Neural cell (in vitro differentiated cells): ENCODE measurements at regions not wholly inside any gene's neighbourhood (a gene's known extent, or its start where the extent isn't known, plus 50 kb on each side); places are given as distances from the start of the nearest gene placed in this dataset.

Experiments
- H2AFZ ChIP-seq: fragments of 200-600, 300-800 bp; sonication (generic), shearing (Covaris generic); 2 replicates; pipeline ENCODE4 v1.6.0; 2014; ENCODE audit warnings: low read depth, mild to moderate bottlenecking, antibody characterized with exemption, low read length, moderate library complexity
- H3F3A ChIP-seq: fragments of 200-600 bp; shearing (Covaris generic); 2 replicates; pipeline ENCODE4 v1.6.1; 2016; ENCODE audit warnings: mild to moderate bottlenecking, moderate library complexity, mixed read lengths, antibody characterized with exemption, low read length; ENCODE audit not compliant: insufficient read depth, poor library complexity, severe bottlenecking
- H3K27ac ChIP-seq: fragments of 200-600, 300-800 bp; sonication (generic), shearing (Covaris generic); 2 replicates; pipeline ENCODE4 v1.5.1; 2014; ENCODE audit warnings: mild to moderate bottlenecking, low read length, moderate library complexity
- H3K27me3 ChIP-seq: fragments of 300-800, 200-600 bp; sonication (generic), shearing (Covaris generic); 2 replicates; pipeline ENCODE4 v1.6.0; 2014; ENCODE audit warnings: mild to moderate bottlenecking, low read depth, low read length, moderate library complexity; ENCODE audit not compliant: insufficient read depth
- H3K36me3 ChIP-seq: fragments of 300-800, 200-600 bp; sonication (generic), shearing (Covaris generic); 2 replicates; pipeline ENCODE4 v1.5.1; 2014; ENCODE audit warnings: mild to moderate bottlenecking, antibody characterized with exemption, low read length, moderate library complexity; ENCODE audit not compliant: insufficient read depth
- H3K4me2 ChIP-seq: fragments of 300-800, 200-600 bp; sonication (generic), shearing (Covaris generic); 2 replicates; pipeline ENCODE4 v1.6.0; 2014; ENCODE audit warnings: mild to moderate bottlenecking, low read length
- H3K4me3 ChIP-seq: fragments of 300-800, 200-600 bp; sonication (generic), shearing (Covaris generic); 2 replicates; pipeline ENCODE4 v1.5.1; 2014; ENCODE audit warnings: mild to moderate bottlenecking, low read length, moderate library complexity
- H3K79me2 ChIP-seq: fragments of 200-600 bp; shearing (Covaris generic); replicated peaks from 2 replicates; pipeline ENCODE4 v1.6.0; 2014; ENCODE audit warnings: mild to moderate bottlenecking, low read length, moderate library complexity; ENCODE audit not compliant: insufficient read depth
- H3K9ac ChIP-seq: fragments of 300-800, 200-600 bp; sonication (generic), shearing (Covaris generic); 2 replicates; pipeline ENCODE4 v1.6.1; 2016; ENCODE audit warnings: mild to moderate bottlenecking, low read length, mixed read lengths
- H3K9me2 ChIP-seq: fragments of 200-600 bp; shearing (Covaris generic); 2 replicates; pipeline ENCODE4 v1.6.1; 2016; ENCODE audit warnings: mild to moderate bottlenecking, low read length, mixed read lengths; ENCODE audit not compliant: insufficient read depth
- H3K9me3 ChIP-seq: fragments of 200-600, 300-800 bp; sonication (generic), shearing (Covaris generic); 2 replicates; pipeline ENCODE4 v1.6.1; 2016; ENCODE audit warnings: mild to moderate bottlenecking, mixed run types, low read length, moderate library complexity, mixed read lengths
- H4K20me1 ChIP-seq: fragments of 200-600 bp; shearing (Covaris generic); 2 replicates; pipeline ENCODE4 v1.6.1; 2016; ENCODE audit warnings: mild to moderate bottlenecking, mixed run types; ENCODE audit not compliant: insufficient read depth
- EP300 ChIP-seq: fragments of 450-650 bp; conservative IDR thresholded peaks from 2 replicates; pipeline ENCODE4 v1.6.1; 2014; ENCODE audit warnings: antibody characterized with exemption, mild to moderate bottlenecking, moderate library complexity; ENCODE audit not compliant: poor library complexity, severe bottlenecking
- EZH2 ChIP-seq: fragments of 200-600, 300-800 bp; shearing (Covaris generic), sonication (generic); IDR thresholded peaks from 2 replicates; pipeline ENCODE4 v1.6.1; 2014; ENCODE audit warnings: antibody characterized with exemption, low read length, borderline replicate concordance, mild to moderate bottlenecking; ENCODE audit not compliant: insufficient read depth, poor library complexity, severe bottlenecking
- MXI1 ChIP-seq: fragments of 450-650 bp; conservative IDR thresholded peaks from 2 replicates; pipeline ENCODE4 v1.6.1; 2014; ENCODE audit warnings: antibody characterized with exemption, mild to moderate bottlenecking; ENCODE audit not compliant: poor library complexity, severe bottlenecking
- POLR2AphosphoS5 ChIP-seq: IDR thresholded peaks from 2 replicates; pipeline ENCODE4 v1.6.1; 2012
- RAD21 ChIP-seq: fragments of 450-650 bp; conservative IDR thresholded peaks from 2 replicates; pipeline ENCODE4 v1.6.1; 2014; ENCODE audit warnings: antibody characterized with exemption, mild to moderate bottlenecking, moderate library complexity
- SMC3 ChIP-seq: fragments of 450-650 bp; conservative IDR thresholded peaks from 2 replicates; pipeline ENCODE4 v1.6.1; 2014; ENCODE audit warnings: antibody characterized with exemption, mild to moderate bottlenecking, moderate library complexity; ENCODE audit not compliant: poor library complexity
- TAF1 ChIP-seq: IDR thresholded peaks from 2 replicates; pipeline ENCODE4 v1.6.1; 2012; ENCODE audit warnings: low read depth
- TF ChIP-seq, protein P1 (sequence below): IDR thresholded peaks from 2 replicates; pipeline ENCODE4 v1.6.1; 2012; ENCODE audit warnings: borderline replicate concordance
- TF ChIP-seq, protein P2 (sequence below): fragments of 450-650 bp; IDR thresholded peaks from 2 replicates; pipeline ENCODE4 v1.5.1; 2014; ENCODE audit warnings: antibody characterized with exemption, mild to moderate bottlenecking, moderate library complexity; ENCODE audit not compliant: poor library complexity, severe bottlenecking

DNA sequence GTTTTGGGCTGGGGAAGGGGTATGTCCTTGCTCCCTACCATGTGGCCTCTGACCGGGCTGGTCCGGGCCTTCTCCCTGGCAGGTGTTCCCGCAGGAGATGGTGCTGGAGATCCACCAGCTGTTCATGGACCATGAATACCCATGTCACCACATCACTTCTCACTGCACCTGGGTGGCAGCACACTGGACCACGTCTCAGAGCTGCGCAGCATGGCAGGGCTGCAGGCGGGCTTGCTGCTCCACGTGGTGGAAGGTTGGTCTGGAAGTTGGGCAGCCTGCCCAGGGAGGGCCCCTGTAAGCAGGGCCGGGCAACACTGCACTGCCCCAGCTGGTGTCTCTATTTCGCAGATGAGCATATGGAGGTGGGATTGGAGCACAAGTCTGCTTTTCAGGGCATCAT is 169.5 kb upstream of the ZNF267 start:
- TF ChIP-seq MXI1: no peak
- no peak for TF ChIP-seq TAF1
- TF ChIP-seq, protein P1, sequence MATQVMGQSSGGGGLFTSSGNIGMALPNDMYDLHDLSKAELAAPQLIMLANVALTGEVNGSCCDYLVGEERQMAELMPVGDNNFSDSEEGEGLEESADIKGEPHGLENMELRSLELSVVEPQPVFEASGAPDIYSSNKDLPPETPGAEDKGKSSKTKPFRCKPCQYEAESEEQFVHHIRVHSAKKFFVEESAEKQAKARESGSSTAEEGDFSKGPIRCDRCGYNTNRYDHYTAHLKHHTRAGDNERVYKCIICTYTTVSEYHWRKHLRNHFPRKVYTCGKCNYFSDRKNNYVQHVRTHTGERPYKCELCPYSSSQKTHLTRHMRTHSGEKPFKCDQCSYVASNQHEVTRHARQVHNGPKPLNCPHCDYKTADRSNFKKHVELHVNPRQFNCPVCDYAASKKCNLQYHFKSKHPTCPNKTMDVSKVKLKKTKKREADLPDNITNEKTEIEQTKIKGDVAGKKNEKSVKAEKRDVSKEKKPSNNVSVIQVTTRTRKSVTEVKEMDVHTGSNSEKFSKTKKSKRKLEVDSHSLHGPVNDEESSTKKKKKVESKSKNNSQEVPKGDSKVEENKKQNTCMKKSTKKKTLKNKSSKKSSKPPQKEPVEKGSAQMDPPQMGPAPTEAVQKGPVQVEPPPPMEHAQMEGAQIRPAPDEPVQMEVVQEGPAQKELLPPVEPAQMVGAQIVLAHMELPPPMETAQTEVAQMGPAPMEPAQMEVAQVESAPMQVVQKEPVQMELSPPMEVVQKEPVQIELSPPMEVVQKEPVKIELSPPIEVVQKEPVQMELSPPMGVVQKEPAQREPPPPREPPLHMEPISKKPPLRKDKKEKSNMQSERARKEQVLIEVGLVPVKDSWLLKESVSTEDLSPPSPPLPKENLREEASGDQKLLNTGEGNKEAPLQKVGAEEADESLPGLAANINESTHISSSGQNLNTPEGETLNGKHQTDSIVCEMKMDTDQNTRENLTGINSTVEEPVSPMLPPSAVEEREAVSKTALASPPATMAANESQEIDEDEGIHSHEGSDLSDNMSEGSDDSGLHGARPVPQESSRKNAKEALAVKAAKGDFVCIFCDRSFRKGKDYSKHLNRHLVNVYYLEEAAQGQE: no peak
- TF ChIP-seq, protein P2, sequence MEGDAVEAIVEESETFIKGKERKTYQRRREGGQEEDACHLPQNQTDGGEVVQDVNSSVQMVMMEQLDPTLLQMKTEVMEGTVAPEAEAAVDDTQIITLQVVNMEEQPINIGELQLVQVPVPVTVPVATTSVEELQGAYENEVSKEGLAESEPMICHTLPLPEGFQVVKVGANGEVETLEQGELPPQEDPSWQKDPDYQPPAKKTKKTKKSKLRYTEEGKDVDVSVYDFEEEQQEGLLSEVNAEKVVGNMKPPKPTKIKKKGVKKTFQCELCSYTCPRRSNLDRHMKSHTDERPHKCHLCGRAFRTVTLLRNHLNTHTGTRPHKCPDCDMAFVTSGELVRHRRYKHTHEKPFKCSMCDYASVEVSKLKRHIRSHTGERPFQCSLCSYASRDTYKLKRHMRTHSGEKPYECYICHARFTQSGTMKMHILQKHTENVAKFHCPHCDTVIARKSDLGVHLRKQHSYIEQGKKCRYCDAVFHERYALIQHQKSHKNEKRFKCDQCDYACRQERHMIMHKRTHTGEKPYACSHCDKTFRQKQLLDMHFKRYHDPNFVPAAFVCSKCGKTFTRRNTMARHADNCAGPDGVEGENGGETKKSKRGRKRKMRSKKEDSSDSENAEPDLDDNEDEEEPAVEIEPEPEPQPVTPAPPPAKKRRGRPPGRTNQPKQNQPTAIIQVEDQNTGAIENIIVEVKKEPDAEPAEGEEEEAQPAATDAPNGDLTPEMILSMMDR: no peak
- TF ChIP-seq EP300: no peak
- no peak for TF ChIP-seq EZH2
- TF ChIP-seq RAD21: no peak
- Histone ChIP-seq H3F3A (no peaks in the 10 kb centered on the region), H3K4me2 (no peak overlapping the region), H2AFZ (no peak overlapping the region), H3K36me3 (no peaks in the 10 kb centered on the region), H3K4me3 (no peak overlapping the region), H3K27me3 (peaks cover under 1% of the 10 kb centered on the region), H3K9ac (no peak overlapping the region), H4K20me1 (no peaks in the 10 kb centered on the region), H3K9me2 (no peaks in the 10 kb centered on the region), H3K9me3 (no peaks in the 10 kb centered on the region), H3K27ac (no peak overlapping the region), H3K79me2 (peaks cover 13% of the 10 kb centered on the region)

- Histone ChIP-seq H3K27me3 (no peaks in the 10 kb centered on the region), H3K9me3 (no peaks in the 10 kb centered on the region), H4K20me1 (no peaks in the 10 kb centered on the region), H2AFZ (no peak overlapping the region), H3K4me3 (no peak overlapping the region), H3K36me3 (no peaks in the 10 kb centered on the region), H3K9ac (no peak overlapping the region), H3F3A (no peaks in the 10 kb centered on the region), H3K79me2 (peaks cover 13% of the 10 kb centered on the region), H3K27ac (no peak overlapping the region), H3K9me2 (no peaks in the 10 kb centered on the region), H3K4me2 (no peak overlapping the region)
- TF ChIP-seq EZH2 (no peak), SMC3 (no peak), POLR2AphosphoS5 (no peak), RAD21 (no peak), MXI1 (no peak), TAF1 (no peak), EP300 (no peak)
- TF ChIP-seq, protein P1: no peak
- TF ChIP-seq, protein P2: no peak
Observed at GRCh38 chr16:31705371-31705770, 168.2 kb upstream of the ZNF267 start.
